KBM-7 (cell line): ENCODE measurements at regions not wholly inside any gene's neighbourhood (a gene's known extent, or its start where the extent isn't known, plus 50 kb on each side); places are given as distances from the start of the nearest gene placed in this dataset.
"Not testable (repeated sequence)": the region's sequence is repeated elsewhere in the genome, so short reads cannot be mapped to it uniquely, and the experiment has no call there.

ENCODE experiments used
- DNase-seq: peaks from one replicate; pipeline ENCODE4 v3.0.0-alpha.2; 2015
- in situ Hi-C: fragments of 300-500 bp; cut with MboI; formaldehyde crosslinking; loops from 2 replicates; pipeline ENCODE4 v1.14.3; 2020; ENCODE audit warnings: low sequenced_read_pairs, low pct_unique_long_range_greater_than_20kb, mixed read lengths

DNA sequence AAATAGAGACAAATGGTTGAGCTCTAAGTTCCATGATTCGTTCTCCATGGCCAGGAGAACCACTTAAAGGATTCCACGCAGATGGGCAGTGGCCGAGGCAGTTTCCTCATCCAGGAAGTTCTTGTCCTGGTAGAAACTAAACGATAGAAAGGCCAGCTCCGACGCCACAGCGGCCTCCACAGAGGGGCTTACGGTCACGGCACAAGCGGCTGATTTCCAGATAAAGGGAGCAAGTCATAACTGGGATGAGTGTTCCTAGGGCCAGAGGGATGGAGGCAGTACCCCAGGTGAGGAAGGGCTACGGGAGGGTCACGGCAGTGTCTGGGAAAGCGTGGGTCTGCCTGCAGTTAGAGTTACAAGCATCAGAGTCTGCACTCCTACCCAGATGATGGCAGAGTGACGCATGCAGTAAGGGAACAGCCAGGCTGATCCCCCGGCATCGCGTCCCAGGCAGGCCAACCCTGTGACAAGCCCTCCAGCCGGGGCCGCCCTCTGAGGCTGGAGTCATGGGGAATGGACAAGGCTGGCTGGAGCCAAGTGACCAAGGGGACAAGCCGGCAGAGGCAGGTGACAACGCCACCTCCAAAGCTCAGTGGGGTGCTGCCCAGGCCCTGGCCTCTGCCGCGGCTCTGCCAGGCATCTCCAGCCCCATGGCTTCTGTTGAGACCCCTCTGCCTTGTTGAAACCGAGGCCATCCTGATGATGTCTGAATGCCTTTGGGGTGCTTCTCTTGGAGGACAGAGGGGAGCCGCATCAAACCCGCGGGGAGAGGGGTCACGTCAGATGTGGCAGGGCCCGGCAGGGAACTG, 475.1 kb downstream of the BRD1 start:
- no peak for DNase-seq
- in situ Hi-C loops, result no loop called here

DNA sequence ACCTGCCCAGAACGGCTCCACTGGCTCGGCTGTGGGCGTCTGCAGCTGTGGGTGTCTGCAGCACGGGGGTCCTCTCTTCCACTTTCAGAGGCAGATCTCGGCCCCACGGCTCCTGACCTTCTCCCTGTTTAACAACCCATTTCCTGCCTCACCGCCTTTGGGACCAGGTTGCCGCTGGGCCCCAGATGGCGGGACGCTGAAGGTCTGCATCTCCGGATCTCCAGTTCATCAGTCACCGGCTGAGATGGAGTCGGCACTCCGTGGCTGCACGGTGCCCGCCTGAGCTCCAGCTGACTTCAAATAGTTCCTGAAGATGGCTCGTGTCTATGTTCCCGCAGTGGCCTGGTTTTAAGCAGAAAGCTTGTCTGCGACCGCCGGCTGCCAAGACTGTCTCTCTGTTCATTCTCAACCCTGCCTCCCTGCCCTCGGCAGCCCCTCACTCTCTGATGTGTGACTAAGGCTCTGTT, 475.9 kb downstream of the BRD1 start:
- in situ Hi-C loops, result no loop called here
- DNase-seq, result no peak

DNA sequence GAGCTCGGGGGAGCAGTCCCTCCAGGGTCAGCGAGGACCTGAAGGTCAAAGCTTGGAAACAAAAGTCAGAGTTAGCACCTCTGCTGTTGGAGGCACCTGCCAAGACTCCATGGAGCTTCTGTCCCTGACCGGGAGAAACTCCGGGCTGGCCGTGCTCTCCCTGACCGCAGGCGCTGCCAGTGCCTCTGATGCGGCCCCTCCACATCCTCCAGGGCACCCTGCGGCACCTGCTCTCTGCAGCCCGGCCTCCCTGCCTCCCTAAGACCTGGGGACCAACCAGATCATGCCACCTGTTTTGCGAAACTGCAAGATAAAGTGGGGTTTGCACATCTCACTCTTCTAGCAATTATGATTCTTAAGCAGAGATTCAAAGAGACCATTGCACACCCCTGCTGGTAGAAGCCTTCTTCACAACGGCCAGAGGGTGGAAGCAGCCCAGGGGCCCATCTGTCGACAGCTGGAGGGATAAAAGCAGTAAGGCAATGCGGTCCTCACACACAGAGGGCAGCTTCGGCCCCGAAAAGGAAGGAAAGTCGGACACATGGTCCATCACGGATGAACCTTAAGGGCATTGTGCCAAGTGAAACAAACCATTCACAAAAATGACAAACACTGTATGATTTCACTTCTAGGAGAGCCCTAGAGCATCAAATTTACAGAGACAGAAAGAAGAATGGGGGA, 477.1 kb downstream of the BRD1 start:
- in situ Hi-C loops, result no loop called here
- no peak for DNase-seq

DNA sequence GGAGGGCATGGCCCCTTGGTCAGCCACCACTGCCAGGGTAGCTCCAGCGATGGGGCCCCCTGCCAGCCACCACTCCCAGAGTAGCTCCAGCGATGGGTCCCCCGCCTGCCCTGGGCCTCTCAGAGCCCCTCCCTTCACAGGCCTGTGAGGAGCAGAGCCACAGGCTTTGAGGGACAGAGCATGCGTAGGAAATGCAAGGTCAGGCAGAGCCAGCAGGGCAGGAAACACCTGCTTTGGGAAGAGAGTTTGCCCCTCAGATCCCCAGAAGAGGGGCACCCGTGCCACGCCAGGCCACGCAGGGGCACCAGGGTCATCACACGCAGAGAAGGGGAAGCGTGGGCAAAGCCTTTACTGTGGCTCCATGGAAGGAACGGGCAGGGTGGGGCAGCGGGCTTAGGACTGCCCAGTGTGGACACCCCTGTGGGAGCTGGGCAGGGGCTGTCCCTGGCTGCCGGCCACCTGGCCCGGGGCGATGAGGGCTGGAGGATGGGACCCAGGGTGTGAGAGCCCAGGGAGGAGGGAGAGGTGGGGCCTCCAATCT, 477.8 kb downstream of the BRD1 start:
- in situ Hi-C loops, result loop anchor here (25.0 kb wide), 1 partner anchor 362 kb away; no protein-coding TSS in a partner anchor

DNA sequence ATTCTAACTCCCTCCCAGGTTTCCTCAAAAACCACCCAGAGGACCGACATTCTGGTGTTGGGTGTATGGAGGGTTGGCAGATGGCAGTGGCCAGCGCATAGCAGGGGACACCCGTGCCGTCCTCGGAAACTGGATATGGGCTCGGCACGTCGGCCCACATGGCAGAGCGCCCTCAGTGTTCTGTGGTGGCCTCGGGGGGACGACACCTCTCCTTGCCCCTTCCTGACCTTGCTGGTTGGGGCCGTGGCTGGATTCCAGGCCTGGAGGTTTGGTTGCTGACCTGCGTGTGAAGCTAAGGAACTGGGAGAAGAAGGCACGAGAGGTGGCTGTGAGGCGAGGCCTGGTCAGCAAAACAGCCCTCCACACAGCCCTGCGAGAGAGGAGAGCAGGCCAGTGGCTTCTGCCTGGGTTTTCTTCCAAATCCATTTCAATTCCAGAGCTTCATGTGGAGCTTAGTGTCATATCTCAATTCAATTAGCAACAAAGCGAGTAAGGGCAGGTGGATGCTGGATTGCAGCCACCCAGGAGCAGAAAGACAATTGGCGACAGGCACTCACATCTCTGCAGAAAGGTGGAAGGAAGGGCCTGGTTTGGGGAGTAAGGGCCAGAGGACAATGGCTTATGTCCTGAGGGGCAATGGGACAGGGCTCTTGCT, 478.4 kb downstream of the BRD1 start:
- in situ Hi-C loops, result loop anchor here (25.0 kb wide), 1 partner anchor 363 kb away; no protein-coding TSS in a partner anchor
- no peak for DNase-seq

More for the DNA sequence above, 477.8 kb downstream of the BRD1 start:
- DNase-seq, result no peak

DNA sequence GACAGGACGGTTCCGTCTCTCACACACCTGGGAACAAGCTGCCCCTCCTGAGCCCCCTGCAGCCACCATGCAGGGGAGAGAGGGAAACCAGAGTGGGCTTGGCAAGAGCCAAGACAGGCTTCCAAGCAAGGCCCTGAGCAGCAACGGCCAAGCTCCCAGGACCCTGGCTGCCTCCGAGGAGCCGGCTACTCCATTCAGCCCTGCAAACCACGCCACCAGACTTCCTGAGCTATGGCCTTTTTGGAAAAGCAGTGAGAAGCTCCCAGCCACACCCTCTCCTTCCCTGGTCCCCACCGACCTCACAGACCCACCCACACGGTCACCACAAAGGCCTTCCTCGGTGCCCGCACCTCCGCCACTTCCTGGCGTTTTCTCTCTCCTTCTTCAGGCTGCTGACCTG, 479.0 kb downstream of the BRD1 start:
- in situ Hi-C loops, result loop anchor here (25.0 kb wide), 1 partner anchor 364 kb away; no protein-coding TSS in a partner anchor

DNA sequence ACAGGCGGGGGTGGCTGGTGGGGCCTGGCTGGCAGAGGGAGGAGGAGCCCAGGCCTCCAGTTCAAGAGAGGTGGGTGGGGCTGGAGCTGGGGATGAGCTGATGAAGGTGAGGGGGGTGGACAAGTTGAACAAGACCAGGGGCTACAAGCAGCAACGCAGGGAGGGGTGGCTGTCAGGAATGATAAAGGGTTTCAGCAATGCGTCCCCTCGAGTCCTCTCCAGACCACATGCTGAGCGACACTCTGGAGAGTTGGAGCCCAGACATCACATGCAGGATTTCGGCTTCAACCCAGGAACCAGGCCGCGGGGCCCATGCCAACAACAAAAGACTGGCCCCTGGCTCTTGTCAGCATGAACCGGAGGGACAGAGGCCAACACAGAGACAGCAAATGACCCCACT, 480.3 kb downstream of the BRD1 start:
- no peak for DNase-seq

More for the DNA sequence above, 479.0 kb downstream of the BRD1 start:
- DNase-seq, result no peak

DNA sequence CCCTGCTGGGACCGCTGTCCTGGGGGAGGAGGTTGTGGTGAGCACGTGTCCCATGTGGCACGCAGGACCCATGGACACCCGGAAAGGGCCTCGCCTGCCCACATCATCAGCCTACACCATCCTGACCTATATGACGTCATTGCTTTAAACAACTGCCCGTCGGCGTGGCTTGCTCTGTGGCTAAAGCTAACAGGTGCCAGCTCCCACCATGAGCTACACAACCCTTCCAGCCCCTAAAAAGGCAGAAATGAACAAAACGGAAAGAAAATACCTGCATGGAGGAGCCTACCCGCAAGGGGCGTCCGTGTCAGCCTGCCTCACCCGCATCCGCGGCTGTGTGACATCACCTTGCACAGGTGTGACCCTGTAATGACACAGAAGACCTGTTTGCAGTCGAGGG, 481.8 kb downstream of the BRD1 start:
- in situ Hi-C loops, result loop anchor here (25.0 kb wide), 1 partner anchor 366 kb away; no protein-coding TSS in a partner anchor
- DNase-seq, result no peak

More for the DNA sequence above, 480.3 kb downstream of the BRD1 start:
- in situ Hi-C loops, result loop anchor here (25.0 kb wide), 1 partner anchor 365 kb away; no protein-coding TSS in a partner anchor

DNA sequence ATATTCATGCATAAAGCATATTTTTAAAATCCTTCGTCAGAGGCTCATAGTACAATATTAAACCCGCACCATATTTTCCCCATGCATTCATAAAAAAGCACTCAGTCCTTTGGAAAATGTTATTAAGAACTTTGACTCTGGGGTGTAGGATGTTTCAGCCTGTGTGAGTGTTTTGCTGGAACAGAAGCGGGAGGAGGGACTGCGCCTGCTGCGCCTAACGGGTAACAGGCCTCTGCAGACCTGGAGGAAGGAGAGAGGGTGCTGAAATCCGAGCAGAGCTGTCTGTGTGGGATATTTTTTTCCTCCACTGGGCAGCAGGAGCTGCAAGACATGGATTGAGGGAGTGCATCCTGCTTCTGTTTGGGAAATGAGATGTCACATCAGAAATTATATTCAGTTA, 483.0 kb downstream of the BRD1 start:
- no peak for DNase-seq
- in situ Hi-C loops, result loop anchor here (25.0 kb wide), 1 partner anchor 368 kb away; no protein-coding TSS in a partner anchor

DNA sequence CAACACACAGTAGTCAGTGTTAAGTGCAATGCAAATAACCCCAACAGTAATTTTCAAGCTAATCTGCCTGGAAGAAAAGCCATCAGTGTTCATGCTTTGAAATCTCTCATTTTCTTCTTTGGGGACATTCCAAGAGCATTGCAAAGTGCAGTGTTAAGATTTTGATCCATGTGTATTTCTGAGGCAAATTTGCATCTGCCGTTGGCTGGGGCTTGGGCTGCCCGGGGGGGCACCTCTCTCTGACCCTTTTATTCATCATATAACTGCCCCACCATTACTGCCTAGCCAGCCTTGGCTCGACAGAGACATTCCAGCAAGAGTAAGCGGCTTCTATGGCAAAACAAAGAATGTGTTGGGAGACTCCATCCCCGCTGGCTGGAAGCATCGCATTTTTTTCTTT, 483.5 kb downstream of the BRD1 start:
- in situ Hi-C loops, result loop anchor here (25.0 kb wide), 1 partner anchor 368 kb away; no protein-coding TSS in a partner anchor
- DNase-seq, result no peak

DNA sequence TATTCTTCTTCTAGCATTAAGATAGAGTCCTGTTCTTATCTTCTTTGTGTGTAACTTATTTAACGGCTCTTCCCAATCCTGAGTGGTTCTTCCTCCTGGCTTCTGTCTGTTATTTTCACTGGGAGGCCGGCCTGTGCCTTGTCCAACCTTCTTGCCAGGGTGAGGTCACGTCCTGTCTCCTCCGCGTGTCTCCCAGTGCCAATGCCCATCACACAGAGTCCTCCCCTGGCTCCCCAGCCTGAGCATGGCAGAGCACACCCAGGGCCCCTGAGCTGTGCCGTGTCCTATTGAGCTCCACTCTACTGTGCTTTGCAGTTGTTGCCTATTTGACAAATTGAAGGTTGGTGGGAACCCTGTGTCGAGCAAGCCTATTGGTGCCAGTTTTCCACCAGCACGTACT, 487.3 kb downstream of the BRD1 start:
- no peak for DNase-seq
- in situ Hi-C loops, result loop anchor here (25.0 kb wide), 1 partner anchor 372 kb away; no protein-coding TSS in a partner anchor

DNA sequence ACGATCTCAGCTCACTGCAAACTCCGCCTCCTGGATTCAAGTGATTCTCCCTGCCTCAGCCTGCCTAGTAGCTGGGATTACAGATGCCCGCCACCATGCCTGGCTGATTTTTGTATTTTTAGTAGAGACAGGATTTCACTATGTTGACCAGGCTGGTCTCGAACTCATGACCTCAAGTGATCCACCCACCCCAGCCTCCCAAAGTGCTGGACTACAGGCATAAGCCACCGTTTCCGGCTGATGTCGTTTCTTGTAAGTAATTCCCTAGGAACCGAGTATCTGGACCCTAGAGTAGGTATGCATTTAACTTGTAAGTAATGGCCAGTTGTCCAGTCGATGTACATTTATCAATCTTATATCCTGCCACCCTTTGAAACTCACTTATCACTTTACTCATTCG, 491.2 kb downstream of the BRD1 start:
- DNase-seq, result not testable (repeated sequence)
- in situ Hi-C loops, result loop anchor here (25.0 kb wide), 1 partner anchor 376 kb away; no protein-coding TSS in a partner anchor

DNA sequence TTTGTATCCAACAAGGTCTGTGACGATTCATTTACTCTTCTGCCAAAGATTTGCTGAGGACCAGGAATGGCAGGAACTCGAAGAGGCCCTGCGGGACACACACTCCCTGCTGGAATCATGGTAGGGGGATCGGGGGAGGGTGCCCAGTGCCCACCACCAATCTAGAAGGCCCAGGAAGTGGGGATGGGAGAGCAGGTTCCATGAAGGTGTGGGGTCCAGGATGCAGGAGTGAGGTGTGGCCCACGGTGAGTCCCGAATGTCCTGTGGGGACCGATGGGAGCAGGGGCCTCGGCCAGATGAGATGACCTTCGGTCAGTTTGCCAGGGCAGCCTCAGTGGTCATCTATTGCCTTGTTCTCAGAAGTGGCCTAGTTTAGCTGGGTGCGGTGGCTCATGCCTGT, 492.7 kb downstream of the BRD1 start:
- DNase-seq, result no peak
- in situ Hi-C loops, result loop anchor here (25.0 kb wide), 1 partner anchor 377 kb away; no protein-coding TSS in a partner anchor

DNA sequence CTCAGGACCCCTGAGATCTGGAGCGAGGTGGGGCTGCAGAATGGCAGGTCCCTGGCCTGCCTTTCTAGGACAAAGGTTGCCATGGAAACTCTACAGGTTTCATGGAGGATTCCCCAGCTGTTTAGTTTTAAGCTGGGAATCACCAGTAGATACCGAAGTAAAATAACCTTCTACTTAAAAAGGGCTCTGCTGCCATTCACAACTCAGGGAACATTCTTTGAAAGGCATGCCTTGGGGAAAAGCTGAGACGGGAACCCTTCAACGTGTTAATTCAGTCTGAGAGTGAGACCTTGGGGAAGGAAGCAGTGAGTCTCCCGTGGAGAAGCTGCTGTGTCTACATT, 493.3 kb downstream of the BRD1 start:
- DNase-seq, result no peak
- in situ Hi-C loops, result loop anchor here (25.0 kb wide), 1 partner anchor 378 kb away; no protein-coding TSS in a partner anchor

DNA sequence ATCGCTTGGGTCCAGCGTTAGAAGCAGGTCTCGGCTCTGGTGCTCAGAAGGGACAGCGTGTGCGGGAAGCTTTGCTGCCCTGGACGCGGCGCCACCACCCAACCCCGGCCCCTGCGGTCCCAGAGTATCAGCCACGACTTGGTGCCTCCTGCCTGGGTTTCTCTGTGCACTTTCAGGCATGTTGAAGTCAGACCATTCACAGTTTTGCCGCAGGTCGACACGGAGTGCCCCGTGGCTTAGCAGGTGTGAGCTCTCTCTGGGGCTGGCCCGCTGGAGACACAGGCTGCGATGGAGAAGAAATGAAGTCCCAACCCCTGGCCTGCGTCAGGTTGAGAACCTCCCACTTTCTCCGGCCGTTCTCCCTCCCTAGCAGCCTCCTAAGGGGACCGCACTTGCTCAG, 494.5 kb downstream of the BRD1 start:
- no peak for DNase-seq
- in situ Hi-C loops, result loop anchor here (25.0 kb wide), 1 partner anchor 379 kb away; no protein-coding TSS in a partner anchor

DNA sequence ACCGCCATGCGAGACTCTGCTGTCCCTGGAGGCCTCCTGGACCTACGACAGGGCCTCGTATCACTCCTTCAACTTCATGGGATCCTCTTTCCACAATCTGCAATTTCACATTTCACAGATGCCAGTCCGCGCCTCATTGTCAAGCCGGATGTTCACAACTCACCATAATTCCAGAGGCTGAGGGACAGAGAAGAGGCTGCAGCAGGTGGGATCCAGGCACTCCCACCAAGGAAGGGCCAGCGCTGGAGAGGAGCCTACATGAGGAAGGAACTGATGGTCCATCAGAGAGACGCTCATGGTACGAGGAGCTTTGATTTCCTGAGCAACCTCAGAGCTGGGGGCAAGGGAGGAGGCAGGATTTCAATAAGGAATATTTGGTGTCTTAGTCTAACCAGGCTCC, 495.0 kb downstream of the BRD1 start:
- in situ Hi-C loops, result loop anchor here (25.0 kb wide), 1 partner anchor 380 kb away; no protein-coding TSS in a partner anchor

DNA sequence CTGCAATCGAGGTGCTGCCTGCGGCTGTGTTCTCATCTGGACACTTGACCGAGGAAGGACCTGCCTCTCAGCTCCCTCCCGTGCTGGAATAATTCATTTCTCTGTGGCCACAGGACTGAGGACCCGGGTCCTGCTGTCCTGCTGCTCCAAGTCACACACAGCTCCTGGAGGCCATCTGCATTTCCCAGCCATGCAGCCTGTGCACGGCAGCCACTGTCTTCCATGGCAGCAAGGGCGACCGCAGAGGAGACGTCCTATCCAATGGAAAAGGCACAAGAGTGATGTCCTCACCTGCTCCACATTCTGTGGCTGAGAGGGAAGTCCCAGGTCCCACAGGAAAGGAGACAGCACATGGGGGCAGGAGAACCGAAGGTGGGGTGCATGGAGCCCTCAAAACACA, 495.8 kb downstream of the BRD1 start:
- DNase-seq, result no peak

More for the DNA sequence above, 495.0 kb downstream of the BRD1 start:
- DNase-seq, result no peak

DNA sequence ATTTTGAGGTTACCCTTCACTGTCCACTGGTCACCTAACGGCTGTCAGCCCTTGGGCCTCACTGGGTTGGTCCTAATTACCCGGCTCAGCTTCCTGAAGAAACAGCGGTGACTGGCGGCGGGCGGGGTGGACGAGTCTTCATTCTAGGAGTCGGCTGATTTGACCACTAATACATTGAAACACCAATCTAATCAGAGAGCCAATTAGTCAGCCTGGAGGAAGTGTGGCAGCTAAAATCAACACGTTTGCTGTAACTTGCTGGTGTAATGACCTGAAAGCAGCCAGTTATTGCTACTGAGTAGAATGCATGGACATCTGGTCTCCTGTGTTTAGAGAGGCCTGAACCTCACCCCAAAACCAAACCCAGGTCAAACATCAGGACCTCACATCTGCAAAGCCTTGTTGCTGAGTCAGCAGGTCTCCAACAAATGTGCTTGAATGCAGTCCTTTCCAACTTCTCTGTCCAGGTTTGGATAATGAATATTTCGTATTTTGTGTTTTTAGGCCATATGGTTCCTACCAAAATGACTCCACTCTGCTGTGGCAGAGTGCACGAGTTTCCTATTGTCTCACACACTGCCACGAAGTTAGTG, 496.4 kb downstream of the BRD1 start:
- DNase-seq, result no peak
- in situ Hi-C loops, result loop anchor here (25.0 kb wide), 1 partner anchor 381 kb away; no protein-coding TSS in a partner anchor

More for the DNA sequence above, 495.8 kb downstream of the BRD1 start:
- in situ Hi-C loops, result loop anchor here (25.0 kb wide), 1 partner anchor 380 kb away; no protein-coding TSS in a partner anchor
